ENCODE measurements at regions not wholly inside any gene's neighbourhood (a gene's known extent, or its start where the extent isn't known, plus 50 kb on each side); places are given as distances from the start of the nearest gene placed in this dataset.

DNA sequence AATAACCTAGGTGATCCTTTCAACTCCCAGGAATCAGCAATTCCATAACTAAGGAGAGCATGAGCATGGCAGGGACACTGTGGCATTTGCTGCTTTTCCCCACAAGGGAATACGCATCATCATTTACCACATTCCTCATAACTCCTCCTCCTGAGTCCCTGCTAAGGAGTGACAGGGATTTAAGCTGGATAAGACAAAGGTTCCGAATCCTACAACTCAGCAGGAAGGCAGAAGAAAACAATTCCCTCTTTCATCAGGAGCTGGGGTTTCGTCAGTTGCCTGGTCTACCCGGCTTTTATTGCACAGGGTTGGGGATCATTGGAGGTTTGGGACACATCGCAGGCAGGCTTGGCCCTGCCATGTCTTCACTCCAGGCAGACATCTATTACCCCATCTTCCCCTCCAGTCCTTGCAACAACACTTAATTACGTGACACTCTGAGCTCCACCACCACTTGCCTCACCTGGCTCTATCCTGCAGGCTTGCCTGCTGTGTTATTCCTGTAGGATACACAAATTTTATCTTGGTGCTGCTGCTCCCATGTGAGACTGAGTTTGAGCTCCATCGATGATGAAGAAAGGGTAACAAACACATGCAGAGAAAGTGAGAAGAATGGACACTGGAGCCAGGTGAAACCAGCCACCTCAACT is 563.0 kb upstream of the KLF4 start:
- Mint-ChIP-seq H3K27me3 (ENCODE audit: insufficient read depth, unreplicated experiment) (no peaks in the 10 kb centered on the region), H3K27ac (ENCODE audit: unreplicated experiment) (no peak overlapping the region)

DNA sequence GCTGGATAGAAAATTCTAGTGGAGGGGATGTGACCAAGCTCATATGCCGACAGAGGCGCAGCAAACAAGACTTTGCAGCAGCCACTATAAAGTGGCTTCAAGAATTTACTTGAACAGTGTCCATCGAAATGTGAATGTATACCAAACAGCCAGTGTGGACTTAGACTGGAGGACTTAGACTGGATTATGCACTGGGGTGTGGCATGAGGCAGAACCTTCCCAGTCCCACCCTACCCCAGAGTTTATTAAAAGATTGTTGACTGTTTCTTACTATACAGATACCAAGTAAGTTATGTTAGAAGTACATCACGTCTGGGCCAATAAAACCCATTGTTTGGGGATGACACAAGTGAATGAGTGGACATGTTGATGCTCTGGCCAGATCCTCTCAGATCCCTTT is 561.3 kb upstream of the KLF4 start:
- Mint-ChIP-seq H3K27me3 (ENCODE audit: insufficient read depth, unreplicated experiment) (no peaks in the 10 kb centered on the region), H3K4me1 (ENCODE audit: low read depth, unreplicated experiment) (peaks cover 30% of the 10 kb centered on the region), H3K4me3 (ENCODE audit: unreplicated experiment) (no peak overlapping the region), H3K27ac (ENCODE audit: unreplicated experiment) (no peak overlapping the region), H3K9me3 (ENCODE audit: unreplicated experiment) (no peaks in the 10 kb centered on the region), H3K36me3 (ENCODE audit: insufficient read depth, unreplicated experiment) (no peaks in the 10 kb centered on the region)
- intact Hi-C loops (cut with micrococcal nuclease; ENCODE audit: unreplicated experiment) = no loop called here
- ChIA-PET POLR2A (no interaction called here), CTCF (no interaction called here)
- TF ChIP-seq CTCF (IDR thresholded peaks at IDR 0.05; ENCODE audit: insufficient read depth in 1 of 2, low read depth in 1 of 2, low read length in 1 of 2, severe bottlenecking in 1 of 2, unreplicated experiment in 1 of 2) = no peak
- Histone ChIP-seq H3K36me3 (ENCODE audit: control insufficient read depth, insufficient read depth, low read length) (no peaks in the 10 kb centered on the region), H3K9me3 (no peaks in the 10 kb centered on the region), H3K27me3 (replicated peaks; ENCODE audit: control insufficient read depth, insufficient read depth, low read length) (no peaks in the 10 kb centered on the region), H3K4me1 (peaks cover 5% of the 10 kb centered on the region; the same call in 1 of the 2 replicates), H3K4me3 (ENCODE audit: low read depth, low read length) (no peak overlapping the region)
- BruUV-seq (replicated peaks) = no TSS peak
- no peak for DNase-seq

More for the DNA sequence above, 563.0 kb upstream of the KLF4 start:
- Mint-ChIP-seq H3K36me3 (ENCODE audit: insufficient read depth, unreplicated experiment) (no peaks in the 10 kb centered on the region), H3K9me3 (ENCODE audit: unreplicated experiment) (no peaks in the 10 kb centered on the region), H3K4me3 (ENCODE audit: unreplicated experiment) (no peak overlapping the region), H3K4me1 (ENCODE audit: low read depth, unreplicated experiment) (peaks cover 33% of the 10 kb centered on the region)
- intact Hi-C loops (cut with micrococcal nuclease; ENCODE audit: unreplicated experiment) = no loop called here
- Histone ChIP-seq H3K36me3 (ENCODE audit: control insufficient read depth, insufficient read depth, low read length) (no peaks in the 10 kb centered on the region), H3K27me3 (replicated peaks; ENCODE audit: control insufficient read depth, insufficient read depth, low read length) (no peaks in the 10 kb centered on the region), H3K4me1 (peaks cover 7% of the 10 kb centered on the region; the same call in 1 of the 2 replicates), H3K9me3 (no peaks in the 10 kb centered on the region), H3K4me3 (ENCODE audit: low read depth, low read length) (no peak overlapping the region)
- no peak for DNase-seq
- no peak for TF ChIP-seq CTCF (IDR thresholded peaks at IDR 0.05; ENCODE audit: insufficient read depth in 1 of 2, low read depth in 1 of 2, low read length in 1 of 2, severe bottlenecking in 1 of 2, unreplicated experiment in 1 of 2)
- ChIA-PET CTCF (no interaction called here), POLR2A (no interaction called here)
- no TSS peak for BruUV-seq (replicated peaks)

DNA sequence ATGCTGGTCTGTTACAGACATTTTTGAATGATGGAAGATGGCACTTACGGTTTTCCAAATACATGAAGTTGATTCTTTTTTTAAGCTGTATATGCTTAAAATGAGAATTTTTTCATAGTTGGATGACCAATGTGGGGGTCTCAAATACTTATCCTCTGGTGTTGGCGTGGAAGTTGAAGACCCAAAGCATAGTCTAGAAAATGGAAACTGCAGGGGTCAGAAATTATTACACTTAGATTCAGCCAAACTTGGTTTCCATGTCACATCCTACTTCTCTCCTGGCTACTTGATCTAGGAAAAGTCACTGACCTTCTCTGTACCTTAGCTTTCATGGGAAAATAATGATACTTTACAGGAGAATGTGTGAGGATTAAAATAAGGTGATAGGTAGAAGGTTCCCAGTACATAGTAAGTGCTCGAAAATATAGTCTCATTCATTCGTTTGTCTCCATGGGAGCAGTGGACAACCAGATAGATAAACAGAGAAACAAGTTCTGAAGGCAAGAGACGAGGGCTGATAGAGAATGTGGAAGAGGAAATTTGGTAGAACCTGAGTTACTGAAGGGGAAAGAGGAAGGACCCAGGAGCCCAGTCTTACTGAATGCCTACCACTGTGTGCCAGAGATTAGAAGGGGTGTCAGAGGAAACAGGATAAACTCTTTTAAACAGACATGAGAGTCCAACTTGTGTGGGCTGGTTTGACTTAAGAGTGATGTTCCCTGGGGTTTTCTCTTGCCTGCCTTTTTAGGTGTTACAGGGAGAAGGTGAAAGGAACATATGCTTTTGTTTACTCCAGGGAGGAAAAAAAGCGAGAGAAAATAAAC is 560.3 kb upstream of the KLF4 start:
- H3K27me3 Mint-ChIP-seq (ENCODE audit: insufficient read depth, unreplicated experiment) = no peaks in the 10 kb centered on the region
- no peak for DNase-seq
- POLR2A ChIA-PET = no interaction called here
- Histone ChIP-seq H3K4me3 (ENCODE audit: low read depth, low read length) (no peak overlapping the region), H3K27me3 (replicated peaks; ENCODE audit: control insufficient read depth, insufficient read depth, low read length) (no peaks in the 10 kb centered on the region), H3K36me3 (ENCODE audit: control insufficient read depth, insufficient read depth, low read length) (no peaks in the 10 kb centered on the region), H3K9me3 (no peaks in the 10 kb centered on the region), H3K4me1 (peaks cover 2% of the 10 kb centered on the region; the same call in 1 of the 2 replicates)
- TF ChIP-seq CTCF (IDR thresholded peaks at IDR 0.05; ENCODE audit: insufficient read depth in 1 of 2, low read depth in 1 of 2, low read length in 1 of 2, severe bottlenecking in 1 of 2, unreplicated experiment in 1 of 2) = no peak
- H3K36me3 Mint-ChIP-seq (ENCODE audit: insufficient read depth, unreplicated experiment) = no peaks in the 10 kb centered on the region
- BruUV-seq (replicated peaks) = no TSS peak
- CTCF ChIA-PET = no interaction called here
- intact Hi-C loops (cut with micrococcal nuclease; ENCODE audit: unreplicated experiment) = loop anchor here (5.0 kb wide), 1 partner anchor 222 kb away; no protein-coding TSS in a partner anchor
- H3K9me3 Mint-ChIP-seq (ENCODE audit: unreplicated experiment) = no peaks in the 10 kb centered on the region
- H3K4me1 Mint-ChIP-seq (ENCODE audit: low read depth, unreplicated experiment) = peaks cover 22% of the 10 kb centered on the region
- no peak overlapping the region for H3K4me3 Mint-ChIP-seq (ENCODE audit: unreplicated experiment)
- H3K27ac Mint-ChIP-seq (ENCODE audit: unreplicated experiment) = no peak overlapping the region

Data from Caco-2 (cell line).